Memory B cell (primary cell): ENCODE measurements at regions not wholly inside any gene's neighbourhood (a gene's known extent, or its start where the extent isn't known, plus 50 kb on each side); places are given as distances from the start of the nearest gene placed in this dataset.
"Not testable (repeated sequence)": the region's sequence is repeated elsewhere in the genome, so short reads cannot be mapped to it uniquely, and the experiment has no call there.

Source experiments
- ATAC-seq: fragments of 150-1000 bp; cut with Tn5 transposase; 2 replicates; pipeline ENCODE4 v1.10.0; 2021; ENCODE audit warnings: low read depth, mild to moderate bottlenecking, moderate library complexity
- DNase-seq, 2 donors: peaks; one replicate each; pipeline ENCODE4 v3.0.0; 2022; ENCODE audit warnings: low spot score in 2 of 2
- H3K27ac Mint-ChIP-seq: one replicate; pipeline ENCODE4 v1.8.0; 2022; ENCODE audit warnings: mild to moderate bottlenecking, moderate library complexity, mixed read lengths
- H3K27me3 Mint-ChIP-seq: one replicate; pipeline ENCODE4 v1.8.0; 2022; ENCODE audit warnings: mixed read lengths
- H3K36me3 Mint-ChIP-seq: one replicate; pipeline ENCODE4 v1.8.0; 2022; ENCODE audit warnings: mild to moderate bottlenecking, mixed read lengths
- H3K4me1 Mint-ChIP-seq: one replicate; pipeline ENCODE4 v1.8.0; 2022; ENCODE audit warnings: mixed read lengths
- H3K4me3 Mint-ChIP-seq: one replicate; pipeline ENCODE4 v1.8.0; 2022; ENCODE audit warnings: mild to moderate bottlenecking, moderate library complexity, mixed read lengths
- H3K9me3 Mint-ChIP-seq: one replicate; pipeline ENCODE4 v1.8.0; 2022; ENCODE audit warnings: mixed read lengths

GRCh38 chr2:107466241-107466640, 360.5 kb upstream of the RGPD4 start:
- ATAC-seq (no peak), DNase-seq (no peak)
- no peaks in the 10 kb centered on the region for H3K36me3 Mint-ChIP-seq
- H3K4me1 Mint-ChIP-seq = no peaks in the 10 kb centered on the region
- peaks cover 15% of the 10 kb centered on the region for H3K9me3 Mint-ChIP-seq
- no peak overlapping the region for H3K27ac Mint-ChIP-seq
- H3K4me3 Mint-ChIP-seq = no peak overlapping the region
- H3K27me3 Mint-ChIP-seq = no peaks in the 10 kb centered on the region

GRCh38 chr2:107466984-107467773, 359.5 kb upstream of the RGPD4 start:
- Mint-ChIP-seq H3K4me3 (no peak overlapping the region), H3K4me1 (no peaks in the 10 kb centered on the region), H3K27ac (no peak overlapping the region), H3K36me3 (no peaks in the 10 kb centered on the region), H3K9me3 (peaks cover 14% of the 10 kb centered on the region), H3K27me3 (no peaks in the 10 kb centered on the region)
- ATAC-seq = no peak
- no peak for DNase-seq

GRCh38 chr2:107469437-107469995, 357.2 kb upstream of the RGPD4 start:
- Mint-ChIP-seq H3K4me3 (no peak overlapping the region), H3K36me3 (no peaks in the 10 kb centered on the region)
- ATAC-seq = no peak

GRCh38 chr2:107473150-107473549, 353.5 kb upstream of the RGPD4 start:
- peaks cover 16% of the 10 kb centered on the region for H3K9me3 Mint-ChIP-seq
- H3K27ac Mint-ChIP-seq = no peak overlapping the region
- H3K36me3 Mint-ChIP-seq = no peaks in the 10 kb centered on the region
- no peak overlapping the region for H3K4me3 Mint-ChIP-seq
- no peak for ATAC-seq
- H3K4me1 Mint-ChIP-seq = no peaks in the 10 kb centered on the region
- no peak for DNase-seq
- H3K27me3 Mint-ChIP-seq = no peaks in the 10 kb centered on the region

More at GRCh38 chr2:107469437-107469995, 357.2 kb upstream of the RGPD4 start:
- no peak for DNase-seq
- Mint-ChIP-seq H3K9me3 (peaks cover 11% of the 10 kb centered on the region), H3K4me1 (no peaks in the 10 kb centered on the region), H3K27ac (no peak overlapping the region), H3K27me3 (no peaks in the 10 kb centered on the region)

- H3K36me3 Mint-ChIP-seq = no peaks in the 10 kb centered on the region
- H3K27me3 Mint-ChIP-seq = no peaks in the 10 kb centered on the region
- H3K4me3 Mint-ChIP-seq = no peak overlapping the region
- H3K4me1 Mint-ChIP-seq = no peaks in the 10 kb centered on the region
- DNase-seq (no peak), ATAC-seq (no peak)
- H3K9me3 Mint-ChIP-seq = peaks cover 10% of the 10 kb centered on the region
- H3K27ac Mint-ChIP-seq = no peak overlapping the region
These were observed 350.8 kb upstream of the RGPD4 start for GRCh38 chr2:107475859-107476258.

- Mint-ChIP-seq H3K36me3 (no peaks in the 10 kb centered on the region), H3K27ac (no peak overlapping the region), H3K4me3 (no peak overlapping the region), H3K27me3 (no peaks in the 10 kb centered on the region), H3K9me3 (peaks cover 8% of the 10 kb centered on the region), H3K4me1 (no peaks in the 10 kb centered on the region)
- no peak for ATAC-seq
- DNase-seq = no peak
These were observed 324.2 kb upstream of the RGPD4 start for GRCh38 chr2:107502539-107502938.

GRCh38 chr2:107511970-107512789, 314.5 kb upstream of the RGPD4 start:
- ATAC-seq (no peak), DNase-seq (no peak)
- peaks cover 7% of the 10 kb centered on the region for H3K9me3 Mint-ChIP-seq
- no peaks in the 10 kb centered on the region for H3K36me3 Mint-ChIP-seq
- no peaks in the 10 kb centered on the region for H3K4me1 Mint-ChIP-seq
- no peak overlapping the region for H3K4me3 Mint-ChIP-seq
- H3K27ac Mint-ChIP-seq = no peak overlapping the region
- H3K27me3 Mint-ChIP-seq = no peaks in the 10 kb centered on the region

GRCh38 chr2:107525406-107525805, 301.3 kb upstream of the RGPD4 start:
- no peak overlapping the region for H3K27ac Mint-ChIP-seq
- DNase-seq = no peak
- ATAC-seq = no peak

GRCh38 chr2:107529146-107529545, 297.5 kb upstream of the RGPD4 start:
- no peaks in the 10 kb centered on the region for H3K4me1 Mint-ChIP-seq
- no peaks in the 10 kb centered on the region for H3K36me3 Mint-ChIP-seq
- no peak overlapping the region for H3K4me3 Mint-ChIP-seq
- no peak overlapping the region for H3K27ac Mint-ChIP-seq
- H3K27me3 Mint-ChIP-seq = no peaks in the 10 kb centered on the region
- ATAC-seq (no peak), DNase-seq (no peak)
- H3K9me3 Mint-ChIP-seq = peaks cover 1% of the 10 kb centered on the region

More at GRCh38 chr2:107525406-107525805, 301.3 kb upstream of the RGPD4 start:
- H3K27me3 Mint-ChIP-seq = no peaks in the 10 kb centered on the region
- H3K36me3 Mint-ChIP-seq = no peaks in the 10 kb centered on the region
- H3K9me3 Mint-ChIP-seq = peaks cover 4% of the 10 kb centered on the region
- no peak overlapping the region for H3K4me3 Mint-ChIP-seq
- no peaks in the 10 kb centered on the region for H3K4me1 Mint-ChIP-seq

GRCh38 chr2:107530046-107530445, 296.6 kb upstream of the RGPD4 start:
- Mint-ChIP-seq H3K27me3 (no peaks in the 10 kb centered on the region), H3K4me1 (no peaks in the 10 kb centered on the region), H3K36me3 (no peaks in the 10 kb centered on the region), H3K4me3 (no peak overlapping the region), H3K27ac (no peak overlapping the region), H3K9me3 (peaks cover 1% of the 10 kb centered on the region)
- ATAC-seq = no peak
- DNase-seq = no peak

GRCh38 chr2:107534926-107535325, 291.8 kb upstream of the RGPD4 start:
- no peak for ATAC-seq
- Mint-ChIP-seq H3K27me3 (no peaks in the 10 kb centered on the region), H3K9me3 (peaks cover 1% of the 10 kb centered on the region), H3K27ac (no peak overlapping the region), H3K4me3 (no peak overlapping the region), H3K36me3 (no peaks in the 10 kb centered on the region), H3K4me1 (no peaks in the 10 kb centered on the region)
- DNase-seq = no peak

GRCh38 chr2:107535905-107536689, 290.6 kb upstream of the RGPD4 start:
- not testable (repeated sequence) for DNase-seq

GRCh38 chr2:107542314-107542740, 284.4 kb upstream of the RGPD4 start:
- ATAC-seq (no peak), DNase-seq (no peak)
- Mint-ChIP-seq H3K36me3 (no peaks in the 10 kb centered on the region), H3K9me3 (peaks cover 1% of the 10 kb centered on the region), H3K4me1 (no peaks in the 10 kb centered on the region), H3K4me3 (no peak overlapping the region), H3K27ac (no peak overlapping the region), H3K27me3 (no peaks in the 10 kb centered on the region)

More at GRCh38 chr2:107535905-107536689, 290.6 kb upstream of the RGPD4 start:
- H3K27ac Mint-ChIP-seq, H3K27me3 Mint-ChIP-seq, H3K9me3 Mint-ChIP-seq, H3K4me3 Mint-ChIP-seq, H3K4me1 Mint-ChIP-seq, H3K36me3 Mint-ChIP-seq, ATAC-seq: not testable (repeated sequence)
